Stomach (tissue), 8 donors: ENCODE measurements at regions not wholly inside any gene's neighbourhood (a gene's known extent, or its start where the extent isn't known, plus 50 kb on each side); places are given as distances from the start of the nearest gene placed in this dataset.
"Not testable (repeated sequence)": the region's sequence is repeated elsewhere in the genome, so short reads cannot be mapped to it uniquely, and the experiment has no call there.

Experiments used
- DNase-seq, 2 donors: peaks; one replicate each; pipeline versions ENCODE4 v3.0.0 to v3.0.0-alpha.2; 2013 to 2019
- H3K27ac ChIP-seq, 5 donors: fragments of 200-600 bp in 4 of 5; sonication (generic) in 4 of 5; one replicate each; pipeline ENCODE4 v1.5.1; 2013 to 2019; ENCODE audit warnings: mild to moderate bottlenecking in 1 of 5, moderate library complexity in 1 of 5
- H3K27me3 ChIP-seq, 3 donors: fragments of 200-600 bp; sonication (generic); one replicate each; pipeline ENCODE4 v1.5.1; 2017 to 2019; ENCODE audit warnings: mixed run types in 1 of 3
- H3K36me3 ChIP-seq, 4 donors: fragments of 200-600 bp; sonication (generic); 1 replicate in 3 of 4; 2 replicates in 1 of 4; pipeline ENCODE4 v1.5.1; 2016 to 2019
- H3K4me1 ChIP-seq, 4 donors: fragments of 200-600 bp; sonication (generic); one replicate each; pipeline ENCODE4 v1.5.1; 2016 to 2019
- H3K4me3 ChIP-seq, 4 donors: fragments of 200-600 bp; sonication (generic) in 3 of 4; one replicate each; pipeline ENCODE4 v1.5.1; 2016 to 2019; ENCODE audit warnings: mild to moderate bottlenecking in 1 of 4
- H3K9me3 ChIP-seq, 4 donors: fragments of 200-600 bp; sonication (generic); one replicate each; pipeline ENCODE4 v1.5.1; 2016 to 2019
- EP300 ChIP-seq: sonication (generic); formaldehyde crosslinking; IDR thresholded peaks from one replicate; pipeline ENCODE4 v1.6.1; 2017; ENCODE audit warnings: antibody characterized with exemption
- POLR2A ChIP-seq, 4 donors: fragments of 450-650 bp; IDR thresholded peaks; one replicate each; pipeline ENCODE4 v1.6.1; 2016; ENCODE audit warnings: antibody characterized with exemption in 4 of 4, control low read depth in 2 of 4, mild to moderate bottlenecking in 1 of 4, moderate library complexity in 1 of 4
- POLR2AphosphoS5 ChIP-seq, 3 donors: sonication (generic); formaldehyde crosslinking; IDR thresholded peaks; one replicate each; pipeline ENCODE4 v1.6.1; 2016; ENCODE audit warnings: antibody characterized with exemption in 3 of 3
- WGBS, 5 donors: extraction: QIAGEN DNeasy Blood & Tissue Kit in 3 of 5; methylation state at CpG; one replicate each; pipeline versions ENCODE4 v1.1.5 to v1.1.7; 2013 to 2018; 5-methylcytosine and 5-hydroxymethylcytosine counted together
- intact Hi-C: fragments of 100-400 bp; cut with DNase I; formaldehyde crosslinking; loops from one replicate; pipeline ENCODE4 v1.15.1; 2023; ENCODE audit warnings: low total_unique reads
- TF ChIP-seq, protein P1 (sequence below), 7 experiments: fragments of 450-650 bp in 4 of 7; fragments of 200-600 bp in 3 of 7; sonication (generic) in 3 of 7; IDR thresholded peaks; one replicate each; pipeline ENCODE4 v1.5.1; 2016 to 2019; ENCODE audit warnings: antibody characterized with exemption in 7 of 7, control low read depth in 2 of 7, mild to moderate bottlenecking in 1 of 7
- donor health status: healthy with polysubstance abuse.
- donor health status: Bipolar disorder and iron deficiency.
- donor health status: healthy.

DNA sequence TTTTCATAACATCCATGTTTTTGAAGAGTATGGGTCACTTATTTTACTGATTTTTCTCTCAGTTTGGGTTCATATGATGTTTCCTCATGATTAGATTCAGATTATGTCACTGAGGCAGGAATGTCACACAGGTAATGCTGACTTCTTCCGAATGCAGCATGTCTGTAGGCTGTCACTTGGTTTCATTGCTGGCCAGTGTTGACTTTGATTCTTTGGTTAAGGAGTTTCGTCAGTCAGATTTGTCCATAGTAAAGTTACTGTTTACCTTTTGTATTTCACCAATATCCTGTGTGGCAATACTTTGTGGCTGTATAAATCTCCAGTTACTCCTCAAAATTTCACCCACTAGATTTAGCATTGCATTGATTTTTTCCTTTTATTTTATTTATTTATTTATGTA, 105.6 kb downstream of the MRPL57 start:
- no peak for DNase-seq
- intact Hi-C loops = no loop called here
- Histone ChIP-seq H3K27me3 (no peaks in the 10 kb centered on the region), H3K36me3 (no peaks in the 10 kb centered on the region), H3K4me3 (no peak overlapping the region), H3K27ac (no peak overlapping the region), H3K9me3 (no peaks in the 10 kb centered on the region), H3K4me1 (no peaks in the 10 kb centered on the region)
- TF ChIP-seq POLR2AphosphoS5 (IDR thresholded peaks at IDR 0.05) (no peak), EP300 (no peak), POLR2A (IDR thresholded peaks at IDR 0.05) (no peak)
- TF ChIP-seq, protein P1, sequence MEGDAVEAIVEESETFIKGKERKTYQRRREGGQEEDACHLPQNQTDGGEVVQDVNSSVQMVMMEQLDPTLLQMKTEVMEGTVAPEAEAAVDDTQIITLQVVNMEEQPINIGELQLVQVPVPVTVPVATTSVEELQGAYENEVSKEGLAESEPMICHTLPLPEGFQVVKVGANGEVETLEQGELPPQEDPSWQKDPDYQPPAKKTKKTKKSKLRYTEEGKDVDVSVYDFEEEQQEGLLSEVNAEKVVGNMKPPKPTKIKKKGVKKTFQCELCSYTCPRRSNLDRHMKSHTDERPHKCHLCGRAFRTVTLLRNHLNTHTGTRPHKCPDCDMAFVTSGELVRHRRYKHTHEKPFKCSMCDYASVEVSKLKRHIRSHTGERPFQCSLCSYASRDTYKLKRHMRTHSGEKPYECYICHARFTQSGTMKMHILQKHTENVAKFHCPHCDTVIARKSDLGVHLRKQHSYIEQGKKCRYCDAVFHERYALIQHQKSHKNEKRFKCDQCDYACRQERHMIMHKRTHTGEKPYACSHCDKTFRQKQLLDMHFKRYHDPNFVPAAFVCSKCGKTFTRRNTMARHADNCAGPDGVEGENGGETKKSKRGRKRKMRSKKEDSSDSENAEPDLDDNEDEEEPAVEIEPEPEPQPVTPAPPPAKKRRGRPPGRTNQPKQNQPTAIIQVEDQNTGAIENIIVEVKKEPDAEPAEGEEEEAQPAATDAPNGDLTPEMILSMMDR (IDR thresholded peaks at IDR 0.05) = no peak
- WGBS, 5 donors = 76 to 89% (median 80%) methylated on average over 2 of the region's 2 CpGs

DNA sequence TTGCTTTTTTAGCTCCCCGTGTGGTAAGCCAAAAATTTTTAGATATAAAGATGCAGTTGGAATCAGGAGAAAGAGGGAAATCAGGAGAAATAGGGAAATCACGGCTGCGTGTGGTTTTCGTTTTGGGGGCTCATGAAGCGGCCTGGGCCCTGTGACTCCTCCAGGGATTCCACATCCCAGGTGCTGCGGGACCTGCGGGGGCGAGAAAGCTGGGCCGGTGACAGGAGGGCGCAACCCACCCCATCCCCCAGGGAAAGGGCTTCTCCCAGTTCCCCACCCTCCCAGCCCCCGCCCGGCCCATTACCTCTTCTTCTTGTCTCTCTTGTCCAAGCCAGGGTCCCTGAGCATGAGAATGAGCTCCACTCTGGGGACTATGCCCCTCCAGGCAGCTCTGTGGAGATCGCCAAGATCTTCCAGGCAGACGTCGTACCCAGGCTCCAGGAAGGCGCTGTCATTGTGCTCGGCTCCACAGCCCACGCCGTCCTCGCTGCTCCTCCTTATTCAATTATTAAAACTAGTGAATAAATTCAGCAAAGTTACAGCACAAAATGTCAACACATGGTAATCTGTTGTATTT, 111.0 kb downstream of the MRPL57 start:
- no peak overlapping the region for H3K27ac ChIP-seq
- TF ChIP-seq EP300 (no peak), POLR2A (IDR thresholded peaks at IDR 0.05) (no peak), POLR2AphosphoS5 (IDR thresholded peaks at IDR 0.05) (no peak)
- TF ChIP-seq, protein P1 (IDR thresholded peaks at IDR 0.05) = no peak
- no peaks in the 10 kb centered on the region for H3K36me3 ChIP-seq
- H3K4me1 ChIP-seq = no peaks in the 10 kb centered on the region
- DNase-seq = no peak
- no peak overlapping the region for H3K4me3 ChIP-seq
- WGBS, 5 donors = 84 to 91% (median 89%) methylated on average over 20 of the region's 20 CpGs
- intact Hi-C loops = no loop called here
- H3K9me3 ChIP-seq = no peaks in the 10 kb centered on the region
- H3K27me3 ChIP-seq = peaks cover 0 to 4% (median 0%) of the 10 kb centered on the region in 3 donors

DNA sequence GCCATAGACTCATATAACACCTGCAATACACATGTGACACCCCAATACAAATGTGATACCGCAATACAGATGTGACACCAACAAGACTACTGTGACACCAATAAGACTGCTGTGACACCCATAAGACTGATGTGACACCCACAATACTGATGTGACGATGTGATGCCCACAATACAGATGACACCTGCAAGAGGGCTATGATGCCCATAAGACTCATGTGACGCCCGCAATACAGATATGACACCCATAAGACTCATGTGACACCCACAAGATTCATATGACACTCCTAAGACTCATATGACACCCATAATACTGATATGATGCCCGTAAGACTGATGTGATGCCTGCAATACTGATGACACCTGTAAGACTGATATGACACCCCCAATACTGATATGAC, 113.0 kb downstream of the MRPL57 start:
- intact Hi-C loops = no loop called here
- H3K4me3 ChIP-seq = no peak overlapping the region
- 88 to 97% (median 93%) methylated on average over 5 of the region's 5 CpGs for WGBS, 5 donors
- no peaks in the 10 kb centered on the region for H3K36me3 ChIP-seq
- TF ChIP-seq POLR2A (IDR thresholded peaks at IDR 0.05) = no peak
- no peak for TF ChIP-seq EP300
- no peak for TF ChIP-seq POLR2AphosphoS5 (IDR thresholded peaks at IDR 0.05)
- TF ChIP-seq, protein P1 (IDR thresholded peaks at IDR 0.05) = no peak
- no peaks in the 10 kb centered on the region for H3K4me1 ChIP-seq
- H3K27me3 ChIP-seq = peaks cover 0 to 4% (median 0%) of the 10 kb centered on the region in 3 donors
- H3K9me3 ChIP-seq = no peaks in the 10 kb centered on the region
- no peak overlapping the region for H3K27ac ChIP-seq
- no peak for DNase-seq

DNA sequence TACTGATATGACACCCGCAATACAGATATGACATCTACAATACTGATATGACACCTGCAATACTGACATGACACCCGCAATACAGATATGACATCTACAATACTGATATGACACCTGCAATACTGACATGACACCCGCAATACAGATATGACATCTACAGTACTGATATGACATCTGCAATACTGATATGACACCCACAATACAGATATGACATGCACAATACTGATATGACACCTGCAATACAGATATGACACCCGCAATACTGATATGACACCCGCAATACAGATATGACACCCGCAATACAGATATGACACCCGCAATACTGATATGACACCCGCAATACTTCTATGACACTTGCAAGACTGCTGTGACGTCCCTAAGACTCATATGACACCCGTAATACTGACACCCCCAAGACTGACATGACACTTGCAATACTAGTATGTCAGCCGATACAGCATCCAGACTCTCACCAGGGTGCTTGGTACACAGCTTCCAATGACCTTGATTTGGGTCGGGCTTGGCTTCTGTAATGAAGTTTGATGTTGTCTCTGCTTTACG, 114.1 kb downstream of the MRPL57 start:
- not testable (repeated sequence) for DNase-seq, H3K36me3 ChIP-seq, H3K4me1 ChIP-seq, H3K9me3 ChIP-seq, H3K27ac ChIP-seq, H3K4me3 ChIP-seq, H3K27me3 ChIP-seq
- 55 to 77% (median 67%) methylated on average over 13 of the region's 13 CpGs for WGBS, 5 donors
- intact Hi-C loops = loop anchor here (10.0 kb wide), 1 partner anchor 184 kb away; no protein-coding TSS in a partner anchor

DNA sequence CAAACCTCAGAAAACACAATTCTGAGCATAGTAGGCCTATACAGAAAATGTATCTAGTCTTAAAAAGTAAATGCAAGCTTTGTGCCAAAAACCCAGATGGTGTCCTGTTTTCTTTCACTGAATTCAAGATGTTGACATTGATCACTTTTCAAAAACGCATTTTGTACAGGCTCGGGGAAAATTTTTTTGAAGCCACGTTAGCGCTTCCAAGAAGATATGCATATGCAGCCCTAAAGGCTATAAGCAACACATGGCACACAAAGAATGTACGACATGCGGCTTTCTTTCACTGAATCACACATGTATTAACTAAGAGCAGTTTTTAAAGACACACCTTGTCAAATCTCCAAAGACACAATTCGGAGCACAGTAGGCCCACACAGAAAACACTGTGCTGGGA, 115.4 kb downstream of the MRPL57 start:
- intact Hi-C loops = loop anchor here (10.0 kb wide), 1 partner anchor 183 kb away; no protein-coding TSS in a partner anchor
- H3K9me3 ChIP-seq = no peaks in the 10 kb centered on the region
- 75 to 84% (median 81%) methylated on average over 7 of the region's 7 CpGs for WGBS, 5 donors
- no peak overlapping the region for H3K4me3 ChIP-seq
- H3K4me1 ChIP-seq = peaks cover 0 to 3% (median 1%) of the 10 kb centered on the region in 4 donors
- H3K27me3 ChIP-seq = peaks cover 0 to 4% (median 0%) of the 10 kb centered on the region in 3 donors
- TF ChIP-seq POLR2A (IDR thresholded peaks at IDR 0.05) (no peak), POLR2AphosphoS5 (IDR thresholded peaks at IDR 0.05) (no peak), EP300 (no peak)
- TF ChIP-seq, protein P1 (IDR thresholded peaks at IDR 0.05) = no peak
- H3K27ac ChIP-seq = no peak overlapping the region
- no peaks in the 10 kb centered on the region for H3K36me3 ChIP-seq
- DNase-seq = no peak
